Iris pigment epithelial cell (primary cell): ENCODE measurements at regions not wholly inside any gene's neighbourhood (a gene's known extent, or its start where the extent isn't known, plus 50 kb on each side); places are given as distances from the start of the nearest gene placed in this dataset.
"Not testable (repeated sequence)": the region's sequence is repeated elsewhere in the genome, so short reads cannot be mapped to it uniquely, and the experiment has no call there.

Experiments
- DNase-seq: peaks from one replicate; pipeline ENCODE4 v3.0.0-alpha.2; 2011; ENCODE audit warnings: low read depth

GRCh38 chr2:59326581-59327365 is 1085.6 kb upstream of the FANCL start:
- not testable (repeated sequence) for DNase-seq

- no peak for DNase-seq
These were observed 1081.7 kb upstream of the FANCL start for GRCh38 chr2:59322870-59323269.

DNA sequence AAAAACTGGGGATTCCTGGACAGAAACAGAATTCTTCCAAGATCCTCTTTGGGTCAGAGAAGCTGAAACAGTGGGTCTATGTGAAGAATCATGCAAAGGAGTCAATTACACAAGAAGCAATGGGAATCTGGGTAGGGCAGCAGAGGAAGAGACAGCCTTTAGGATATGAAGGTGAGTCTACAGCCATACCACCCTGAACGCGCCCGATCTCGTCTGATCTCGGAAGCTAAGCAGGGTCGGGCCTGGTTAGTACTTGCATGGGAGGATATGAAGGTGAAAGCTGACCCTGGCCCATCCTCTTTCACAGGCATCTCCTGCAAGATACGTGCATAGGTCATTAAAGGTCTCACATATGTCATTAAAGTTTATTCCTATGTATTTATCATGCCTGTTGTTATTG is 1080.9 kb upstream of the FANCL start:
- no peak for DNase-seq

GRCh38 chr2:59314031-59314766 is 1073.1 kb upstream of the FANCL start:
- no peak for DNase-seq

GRCh38 chr2:59312967-59313940 is 1072.1 kb upstream of the FANCL start:
- DNase-seq: no peak

DNA sequence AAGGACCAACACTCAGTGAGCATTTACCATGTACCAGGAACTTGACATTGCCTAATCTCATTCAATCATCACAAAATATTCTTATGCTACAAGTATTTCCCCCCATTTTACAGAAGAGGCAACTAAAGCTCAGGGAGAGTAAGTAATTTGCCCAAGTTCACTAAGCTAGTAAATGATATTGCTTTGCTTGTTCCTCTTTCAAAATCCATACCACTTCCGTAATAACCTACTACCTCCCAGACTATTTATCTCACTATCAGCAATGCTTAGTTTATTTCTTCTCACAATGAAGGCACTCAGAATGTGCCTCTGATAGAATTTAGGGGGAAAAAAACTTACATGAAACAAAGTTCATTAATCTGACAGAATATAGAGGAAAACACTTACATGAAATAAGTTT is 1070.9 kb upstream of the FANCL start:
- no peak for DNase-seq

DNA sequence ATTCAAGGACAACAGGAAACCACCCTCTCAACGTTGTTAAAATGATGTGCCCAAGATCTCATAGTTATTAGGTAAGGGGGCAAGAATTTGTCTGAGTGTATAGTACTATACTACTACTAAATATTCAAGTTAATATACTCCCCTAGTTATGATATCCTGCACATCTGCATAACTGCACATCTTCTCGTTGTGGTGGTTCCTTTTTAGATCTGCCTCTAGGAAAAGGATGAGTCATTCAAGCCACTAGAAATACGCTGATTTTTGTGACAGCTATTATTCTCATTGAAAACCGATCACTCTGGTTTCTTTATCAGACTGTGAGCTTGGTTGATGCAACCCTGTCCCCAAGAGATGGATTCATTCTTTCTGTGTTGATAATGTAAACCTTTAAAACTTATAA is 1067.0 kb upstream of the FANCL start:
- DNase-seq: no peak

DNA sequence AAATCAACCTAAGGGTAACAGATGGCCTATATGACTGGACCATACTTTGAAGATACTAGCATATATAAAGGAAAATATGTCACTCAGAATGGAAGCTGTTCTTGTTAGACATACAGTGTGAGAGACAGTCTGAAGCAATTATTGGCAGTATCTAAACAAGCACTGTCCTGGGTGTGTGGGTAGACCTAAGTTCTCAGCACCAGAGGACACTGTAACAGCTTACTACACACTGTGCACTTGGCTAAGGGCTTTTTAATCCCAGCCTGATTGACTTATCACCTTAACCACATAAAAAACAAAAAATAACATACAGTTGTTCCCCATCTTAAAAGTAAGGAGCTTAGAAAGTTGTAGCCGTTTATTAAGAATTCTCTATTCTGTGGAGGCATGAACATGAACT is 1066.1 kb upstream of the FANCL start:
- DNase-seq: no peak

DNA sequence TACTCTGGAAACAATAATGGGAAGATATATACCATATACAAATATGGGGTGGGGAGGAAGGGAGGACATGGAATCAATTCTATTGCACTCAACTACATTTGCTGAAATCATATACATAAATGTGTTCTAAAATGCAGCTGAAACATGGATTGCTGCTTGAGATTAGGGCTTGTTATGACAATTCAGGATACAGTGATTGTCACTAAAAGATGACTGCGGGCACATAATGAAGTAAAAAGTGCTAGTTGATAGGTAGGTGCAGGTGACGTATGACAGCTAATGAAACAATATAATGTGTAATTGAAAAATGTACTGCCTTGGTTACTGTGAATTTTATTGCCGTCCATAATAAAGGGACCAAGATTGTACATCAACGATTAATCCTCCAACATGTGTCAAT is 1062.1 kb upstream of the FANCL start:
- DNase-seq: no peak

DNA sequence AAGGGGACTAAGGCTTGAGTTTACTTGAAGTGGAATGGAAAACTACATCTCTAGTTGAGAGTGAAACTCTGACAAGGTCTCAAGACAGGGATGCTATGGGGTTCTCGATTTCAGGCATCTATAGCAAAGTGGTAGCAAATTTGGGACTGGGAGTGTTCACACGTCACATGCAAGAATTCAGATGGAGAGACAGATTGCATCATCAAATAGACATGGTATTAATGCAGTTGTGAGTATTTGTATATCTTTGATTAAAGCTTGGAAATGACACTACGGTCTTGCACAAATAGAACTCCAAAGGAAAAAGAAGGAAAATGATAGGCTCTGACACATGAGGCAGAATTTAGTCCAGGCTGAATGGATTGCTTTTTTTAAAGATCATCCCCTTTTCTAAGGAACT is 1061.6 kb upstream of the FANCL start:
- no peak for DNase-seq

GRCh38 chr2:59301466-59302402 is 1060.6 kb upstream of the FANCL start:
- peak; percentile 79 for DNase-seq

DNA sequence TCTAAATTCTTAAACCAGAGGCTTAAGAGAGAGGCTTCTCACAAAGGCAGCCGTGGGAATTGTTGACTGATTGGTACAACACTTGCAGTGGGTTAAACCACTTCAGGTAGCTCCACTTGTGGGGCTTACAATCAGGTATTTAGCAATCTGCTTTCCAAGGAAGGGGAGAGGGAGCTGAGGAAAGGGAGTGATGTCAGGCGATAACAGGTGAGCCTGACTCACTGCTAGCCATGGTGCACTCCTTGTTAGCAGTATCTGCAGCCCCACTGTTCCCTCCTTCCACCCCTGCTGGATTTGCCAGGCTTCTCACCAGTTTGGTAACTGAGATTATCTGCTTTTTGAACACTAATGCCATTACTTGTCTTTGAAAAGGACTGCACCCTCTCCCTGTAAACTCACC is 1056.7 kb upstream of the FANCL start:
- no peak for DNase-seq

GRCh38 chr2:59296279-59296678 is 1055.2 kb upstream of the FANCL start:
- peak; percentile 66 for DNase-seq

- no peak for DNase-seq
These were observed 1054.5 kb upstream of the FANCL start for GRCh38 chr2:59295524-59296162.

DNA sequence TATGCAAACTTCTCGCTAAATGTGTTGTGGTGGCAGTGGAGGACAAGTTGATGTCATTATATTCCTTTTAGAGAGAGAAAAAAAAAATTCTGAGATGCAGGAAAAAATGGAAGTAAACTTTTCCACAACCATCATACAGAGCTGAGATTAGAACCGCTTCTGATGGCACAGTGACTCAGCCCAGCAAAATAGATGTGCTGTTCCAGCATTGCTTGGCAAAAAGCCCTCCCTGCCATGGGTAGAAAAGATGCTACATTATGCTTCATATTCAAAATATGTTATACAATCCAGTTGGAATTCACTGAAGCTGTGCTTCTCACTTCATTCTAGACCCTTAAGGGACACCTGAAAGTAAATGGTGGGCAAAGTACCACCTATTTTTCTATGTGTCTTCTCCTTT is 1047.6 kb upstream of the FANCL start:
- no peak for DNase-seq

GRCh38 chr2:59282374-59283057 is 1041.4 kb upstream of the FANCL start:
- DNase-seq: no peak

GRCh38 chr2:59277671-59278070 is 1036.5 kb upstream of the FANCL start:
- peak; percentile 50 for DNase-seq

GRCh38 chr2:59276917-59277316 is 1035.8 kb upstream of the FANCL start:
- DNase-seq: no peak

- DNase-seq: no peak
These were observed 1034.9 kb upstream of the FANCL start for GRCh38 chr2:59276033-59276432.

DNA sequence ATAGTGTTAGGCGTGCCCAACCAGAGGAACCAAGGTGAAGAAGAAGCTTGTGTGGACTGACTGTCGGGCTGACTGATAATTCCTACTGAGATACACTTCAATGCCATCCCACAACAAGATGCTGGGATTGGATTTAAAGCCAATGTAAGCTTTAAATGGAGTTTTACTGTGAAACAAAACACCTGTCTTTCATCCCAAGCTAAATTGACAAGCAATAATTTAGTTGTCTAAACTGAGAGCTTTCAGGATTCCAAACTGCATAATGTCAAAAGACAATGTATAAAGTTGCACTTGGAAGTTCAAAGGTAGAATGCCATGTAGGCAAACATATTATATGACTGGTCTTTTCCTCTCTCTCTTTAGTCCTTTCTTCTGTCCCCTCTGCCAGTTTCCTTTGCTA is 1025.3 kb upstream of the FANCL start:
- no peak for DNase-seq
